Activated CD8-positive, alpha-beta T cell treated with anti-CD3 and anti-CD28 coated beads for 36 hours (primary cell): ENCODE measurements at regions not wholly inside any gene's neighbourhood (a gene's known extent, or its start where the extent isn't known, plus 50 kb on each side); places are given as distances from the start of the nearest gene placed in this dataset.

ENCODE experiments used
- ATAC-seq: fragments of 200-7000 bp; cut with Tn5 transposase; one replicate; pipeline ENCODE4 v1.10.0; 2021; ENCODE audit warnings: mild to moderate bottlenecking, moderate library complexity
- CTCF ChIA-PET: fragments of 350-600 bp; sonication (Branson Sonifier 250); formaldehyde crosslinking; loops from one replicate; lab custom pipeline; 2021; ENCODE audit warnings: antibody characterized with exemption; lab: Charles Lee
- POLR2A ChIA-PET: fragments of 350-600 bp; sonication (Branson Sonifier 250); formaldehyde crosslinking; loops from one replicate; lab custom pipeline; 2021; ENCODE audit warnings: antibody characterized with exemption; lab: Charles Lee
- DNase-seq: peaks from one replicate; pipeline ENCODE4 v3.0.0-alpha.2; 2020
- H3K27ac Mint-ChIP-seq: one replicate; pipeline ENCODE4 v1.8.0; 2021; ENCODE audit warnings: mild to moderate bottlenecking, mixed read lengths
- H3K27me3 Mint-ChIP-seq: one replicate; pipeline ENCODE4 v1.8.0; 2021; ENCODE audit warnings: mixed read lengths
- H3K36me3 Mint-ChIP-seq: one replicate; pipeline ENCODE4 v1.8.0; 2021; ENCODE audit warnings: low read depth, mixed read lengths
- H3K4me1 Mint-ChIP-seq: one replicate; pipeline ENCODE4 v1.8.0; 2021; ENCODE audit warnings: low read depth, mixed read lengths
- H3K4me3 Mint-ChIP-seq: one replicate; pipeline ENCODE4 v1.8.0; 2021; ENCODE audit warnings: mild to moderate bottlenecking, moderate library complexity, mixed read lengths
- H3K9me3 Mint-ChIP-seq: one replicate; pipeline ENCODE4 v1.8.0; 2021; ENCODE audit warnings: mixed read lengths
- intact Hi-C: fragments of 100-400 bp; cut with micrococcal nuclease; formaldehyde crosslinking; loops from one replicate; pipeline ENCODE4 v1.10.0; 2022
- TF ChIP-seq, protein P1 (sequence below): fragments of 200-600 bp; IDR thresholded peaks from one replicate; pipeline ENCODE4 v1.8.0; 2022; ENCODE audit warnings: antibody characterized with exemption, mild to moderate bottlenecking

- no peaks in the 10 kb centered on the region for H3K27me3 Mint-ChIP-seq
- intact Hi-C loops, result no loop called here
- peak; percentile 82 for ATAC-seq
- CTCF ChIA-PET, result no interaction called here
- peaks cover 9% of the 10 kb centered on the region for H3K4me1 Mint-ChIP-seq
- H3K4me3 Mint-ChIP-seq, result no peak overlapping the region
- H3K9me3 Mint-ChIP-seq, result no peaks in the 10 kb centered on the region
- no peak for DNase-seq
- TF ChIP-seq, protein P1, sequence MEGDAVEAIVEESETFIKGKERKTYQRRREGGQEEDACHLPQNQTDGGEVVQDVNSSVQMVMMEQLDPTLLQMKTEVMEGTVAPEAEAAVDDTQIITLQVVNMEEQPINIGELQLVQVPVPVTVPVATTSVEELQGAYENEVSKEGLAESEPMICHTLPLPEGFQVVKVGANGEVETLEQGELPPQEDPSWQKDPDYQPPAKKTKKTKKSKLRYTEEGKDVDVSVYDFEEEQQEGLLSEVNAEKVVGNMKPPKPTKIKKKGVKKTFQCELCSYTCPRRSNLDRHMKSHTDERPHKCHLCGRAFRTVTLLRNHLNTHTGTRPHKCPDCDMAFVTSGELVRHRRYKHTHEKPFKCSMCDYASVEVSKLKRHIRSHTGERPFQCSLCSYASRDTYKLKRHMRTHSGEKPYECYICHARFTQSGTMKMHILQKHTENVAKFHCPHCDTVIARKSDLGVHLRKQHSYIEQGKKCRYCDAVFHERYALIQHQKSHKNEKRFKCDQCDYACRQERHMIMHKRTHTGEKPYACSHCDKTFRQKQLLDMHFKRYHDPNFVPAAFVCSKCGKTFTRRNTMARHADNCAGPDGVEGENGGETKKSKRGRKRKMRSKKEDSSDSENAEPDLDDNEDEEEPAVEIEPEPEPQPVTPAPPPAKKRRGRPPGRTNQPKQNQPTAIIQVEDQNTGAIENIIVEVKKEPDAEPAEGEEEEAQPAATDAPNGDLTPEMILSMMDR, result no peak
- H3K27ac Mint-ChIP-seq, result peak overlapping the region; percentile 23
- POLR2A ChIA-PET, result no interaction called here
- H3K36me3 Mint-ChIP-seq, result no peaks in the 10 kb centered on the region
Observed at GRCh38 chr5:120388016-120388781, 75.9 kb upstream of the PRR16 start.

DNA sequence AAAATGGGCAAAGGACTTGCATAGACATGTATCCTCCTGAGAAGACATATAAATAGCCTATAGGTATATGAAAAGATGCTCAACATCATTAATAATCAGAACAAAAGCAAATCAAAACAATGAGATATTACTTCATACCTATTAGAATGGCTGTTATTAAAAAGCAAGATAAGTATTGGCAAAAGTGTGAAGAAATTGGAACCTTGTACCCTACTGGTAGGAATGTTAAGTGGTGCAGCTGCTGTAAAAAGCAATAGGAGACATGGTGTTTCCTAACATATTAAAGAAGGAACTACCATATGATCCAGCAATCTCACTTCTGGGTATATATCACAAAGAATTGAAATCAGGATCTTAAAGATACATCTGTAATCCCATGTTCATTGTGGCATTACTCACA lies 69.8 kb upstream of the PRR16 start:
- POLR2A ChIA-PET, result no interaction called here
- no peaks in the 10 kb centered on the region for H3K36me3 Mint-ChIP-seq
- DNase-seq (no peak), ATAC-seq (no peak)
- no peaks in the 10 kb centered on the region for H3K4me1 Mint-ChIP-seq
- CTCF ChIA-PET, result interaction anchor here (0.6 kb wide), 1 partner anchor 64 kb away, joined by 3 read pairs; no protein-coding TSS in a partner anchor
- no peak overlapping the region for H3K4me3 Mint-ChIP-seq
- intact Hi-C loops, result no loop called here
- no peaks in the 10 kb centered on the region for H3K27me3 Mint-ChIP-seq
- no peaks in the 10 kb centered on the region for H3K9me3 Mint-ChIP-seq
- H3K27ac Mint-ChIP-seq, result no peak overlapping the region
- TF ChIP-seq, protein P1, result no peak

GRCh38 chr5:120396186-120396585 lies 67.9 kb upstream of the PRR16 start:
- TF ChIP-seq, protein P1, result no peak
- DNase-seq (no peak), ATAC-seq (no peak)
- intact Hi-C loops, result no loop called here
- Mint-ChIP-seq H3K4me1 (no peaks in the 10 kb centered on the region), H3K36me3 (no peaks in the 10 kb centered on the region), H3K27ac (no peak overlapping the region), H3K27me3 (no peaks in the 10 kb centered on the region), H3K4me3 (no peak overlapping the region), H3K9me3 (peaks cover 5% of the 10 kb centered on the region)
- CTCF ChIA-PET, result no interaction called here
- POLR2A ChIA-PET, result no interaction called here

DNA sequence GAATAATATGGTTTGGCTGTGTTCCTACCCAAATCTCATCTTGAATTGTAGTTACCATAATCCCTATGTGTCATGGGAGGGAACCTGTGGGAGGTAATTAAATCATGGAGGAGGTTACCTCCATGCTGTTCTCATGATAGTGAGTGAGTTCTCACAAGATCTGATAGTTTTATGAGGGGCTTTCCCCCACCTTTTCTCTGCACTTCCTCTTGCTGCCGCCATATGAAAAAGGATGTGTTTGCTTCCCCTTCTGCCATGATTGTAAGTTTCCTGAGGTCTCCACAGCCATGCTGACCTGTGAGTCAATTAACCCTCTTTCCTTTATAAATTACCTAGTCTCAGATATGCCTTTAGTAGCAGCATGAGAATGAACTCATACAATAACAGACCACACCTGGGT lies 63.7 kb upstream of the PRR16 start:
- Mint-ChIP-seq H3K4me3 (no peak overlapping the region), H3K4me1 (no peaks in the 10 kb centered on the region), H3K9me3 (peaks cover 6% of the 10 kb centered on the region), H3K27me3 (no peaks in the 10 kb centered on the region), H3K36me3 (no peaks in the 10 kb centered on the region), H3K27ac (no peak overlapping the region)
- POLR2A ChIA-PET, result no interaction called here
- ATAC-seq, result no peak
- TF ChIP-seq, protein P1, result no peak
- CTCF ChIA-PET, result no interaction called here
- intact Hi-C loops, result no loop called here
- no peak for DNase-seq

- CTCF ChIA-PET, result no interaction called here
Observed at GRCh38 chr5:120402606-120403005, 61.5 kb upstream of the PRR16 start.

More at GRCh38 chr5:120402606-120403005, 61.5 kb upstream of the PRR16 start:
- no peak for ATAC-seq
- Mint-ChIP-seq H3K36me3 (no peaks in the 10 kb centered on the region), H3K4me3 (no peak overlapping the region), H3K27me3 (no peaks in the 10 kb centered on the region), H3K4me1 (peaks cover 1% of the 10 kb centered on the region), H3K27ac (no peak overlapping the region), H3K9me3 (peaks cover 6% of the 10 kb centered on the region)
- POLR2A ChIA-PET, result no interaction called here
- DNase-seq, result no peak
- intact Hi-C loops, result no loop called here
- TF ChIP-seq, protein P1, result no peak
